Transverse colon (tissue), 3 donors: ENCODE measurements at regions not wholly inside any gene's neighbourhood (a gene's known extent, or its start where the extent isn't known, plus 50 kb on each side); places are given as distances from the start of the nearest gene placed in this dataset.

ENCODE experiments used
- CTCF ChIP-seq, 5 experiments: fragments of 200-600 bp in 3 of 5; fragments of 450-650 bp in 2 of 5; sonication (generic) in 3 of 5; IDR thresholded peaks; 1 replicate in 2 of 5; 2 replicates in 3 of 5; pipeline ENCODE4 v1.5.1; 2016 to 2017; ENCODE audit warnings: antibody characterized with exemption in 5 of 5, inconsistent platforms in 3 of 5, mild to moderate bottlenecking in 2 of 5, moderate library complexity in 1 of 5
- EP300 ChIP-seq: sonication (generic); formaldehyde crosslinking; IDR thresholded peaks from one replicate; pipeline ENCODE4 v1.6.1; 2017; ENCODE audit warnings: antibody characterized with exemption, low read depth
- POLR2A ChIP-seq: fragments of 450-650 bp; IDR thresholded peaks from one replicate; pipeline ENCODE4 v1.6.1; 2016; ENCODE audit warnings: antibody characterized with exemption, mild to moderate bottlenecking, moderate library complexity

- no peak for TF ChIP-seq CTCF (IDR thresholded peaks at IDR 0.05)
- TF ChIP-seq EP300 = no peak
- no peak for TF ChIP-seq POLR2A
Observed at GRCh38 chr3:164604687-164605086, 473.6 kb downstream of the SI start.
